GM12874 (cell line): ENCODE measurements at regions not wholly inside any gene's neighbourhood (a gene's known extent, or its start where the extent isn't known, plus 50 kb on each side); places are given as distances from the start of the nearest gene placed in this dataset.

Source experiments
- TF ChIP-seq, protein P1 (sequence below): IDR thresholded peaks from 2 replicates; pipeline ENCODE4 v1.5.1; 2011; ENCODE audit warnings: low read depth, mild to moderate bottlenecking, control low read depth, low read length, moderate library complexity; ENCODE audit not compliant: insufficient read depth

DNA sequence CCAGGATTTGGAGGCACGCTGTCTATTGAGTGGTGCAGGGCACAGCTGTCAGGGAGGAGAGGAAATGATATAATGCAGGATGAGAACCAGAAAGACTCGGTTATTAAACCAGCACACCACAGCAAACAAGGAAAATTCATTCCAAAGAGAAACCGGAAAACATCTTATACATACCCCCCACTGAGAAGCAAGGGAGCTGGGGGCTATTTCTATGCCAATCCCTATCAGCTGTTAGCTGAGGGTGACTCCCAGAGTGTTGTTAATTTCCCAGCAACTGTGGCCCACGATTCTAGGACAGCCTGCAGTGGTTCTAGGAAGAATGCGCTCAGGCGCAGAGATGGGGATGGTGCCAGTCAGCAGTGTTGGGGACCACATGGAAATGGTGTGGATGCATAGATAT, 467.3 kb downstream of the PMP22 start:
- TF ChIP-seq, protein P1, sequence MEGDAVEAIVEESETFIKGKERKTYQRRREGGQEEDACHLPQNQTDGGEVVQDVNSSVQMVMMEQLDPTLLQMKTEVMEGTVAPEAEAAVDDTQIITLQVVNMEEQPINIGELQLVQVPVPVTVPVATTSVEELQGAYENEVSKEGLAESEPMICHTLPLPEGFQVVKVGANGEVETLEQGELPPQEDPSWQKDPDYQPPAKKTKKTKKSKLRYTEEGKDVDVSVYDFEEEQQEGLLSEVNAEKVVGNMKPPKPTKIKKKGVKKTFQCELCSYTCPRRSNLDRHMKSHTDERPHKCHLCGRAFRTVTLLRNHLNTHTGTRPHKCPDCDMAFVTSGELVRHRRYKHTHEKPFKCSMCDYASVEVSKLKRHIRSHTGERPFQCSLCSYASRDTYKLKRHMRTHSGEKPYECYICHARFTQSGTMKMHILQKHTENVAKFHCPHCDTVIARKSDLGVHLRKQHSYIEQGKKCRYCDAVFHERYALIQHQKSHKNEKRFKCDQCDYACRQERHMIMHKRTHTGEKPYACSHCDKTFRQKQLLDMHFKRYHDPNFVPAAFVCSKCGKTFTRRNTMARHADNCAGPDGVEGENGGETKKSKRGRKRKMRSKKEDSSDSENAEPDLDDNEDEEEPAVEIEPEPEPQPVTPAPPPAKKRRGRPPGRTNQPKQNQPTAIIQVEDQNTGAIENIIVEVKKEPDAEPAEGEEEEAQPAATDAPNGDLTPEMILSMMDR = no peak

DNA sequence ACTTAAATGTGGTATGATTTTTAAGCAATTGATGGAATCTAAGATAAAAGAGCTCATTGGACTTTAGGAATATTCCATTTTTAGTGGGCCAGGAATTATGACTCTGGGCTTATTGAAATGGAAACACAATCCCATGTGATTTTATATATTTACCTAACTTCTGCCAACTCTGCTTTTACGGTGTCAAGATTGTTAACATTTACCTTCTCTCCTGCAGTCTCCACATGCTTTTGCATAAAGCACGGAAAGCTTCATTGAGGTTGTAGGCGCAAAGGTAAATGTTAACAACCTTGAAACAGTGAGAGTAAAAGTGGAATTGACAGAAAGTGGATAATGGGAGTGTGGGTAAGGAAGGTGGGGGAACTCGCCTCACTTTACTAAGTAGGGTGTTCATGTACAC, 468.1 kb downstream of the PMP22 start:
- TF ChIP-seq, protein P1 = no peak

DNA sequence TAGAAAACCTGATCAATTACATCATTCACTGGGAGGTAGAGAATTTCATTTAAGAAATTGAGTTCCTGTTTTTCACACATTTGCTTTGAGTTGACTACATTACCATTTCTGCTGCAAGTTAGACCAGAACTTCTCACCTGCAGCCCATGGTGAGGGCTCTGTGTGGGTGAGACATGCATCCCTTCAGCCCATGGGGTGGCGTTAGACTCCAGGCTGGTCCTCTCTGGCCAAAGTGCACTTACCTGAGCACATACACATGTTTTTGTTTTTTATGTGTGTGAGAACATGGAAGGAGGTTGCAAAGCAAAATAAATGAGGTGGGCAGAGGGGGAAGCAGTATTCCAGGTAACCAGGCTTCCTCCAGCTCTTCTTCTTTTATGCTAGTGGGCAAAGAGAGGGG, 470.2 kb downstream of the PMP22 start:
- TF ChIP-seq, protein P1 = no peak

DNA sequence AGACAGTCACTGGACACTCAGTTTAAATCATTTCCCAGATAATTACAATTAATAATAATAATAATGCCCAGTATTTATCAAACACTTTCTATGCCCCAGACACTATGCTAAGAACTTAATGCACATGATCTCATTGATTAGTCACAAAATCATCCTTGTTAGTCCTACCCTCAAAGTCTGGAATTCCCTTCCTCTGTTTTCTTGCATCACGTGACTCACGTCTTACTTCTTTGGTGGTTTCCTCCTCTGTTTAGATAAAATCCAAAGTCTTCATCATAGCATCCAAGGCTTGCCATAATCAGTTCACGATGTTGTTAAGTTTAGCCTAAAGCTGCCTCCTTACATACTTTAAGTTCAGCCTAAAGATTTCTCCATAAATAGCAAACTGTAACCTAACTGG, 471.9 kb downstream of the PMP22 start:
- TF ChIP-seq, protein P1 = no peak

DNA sequence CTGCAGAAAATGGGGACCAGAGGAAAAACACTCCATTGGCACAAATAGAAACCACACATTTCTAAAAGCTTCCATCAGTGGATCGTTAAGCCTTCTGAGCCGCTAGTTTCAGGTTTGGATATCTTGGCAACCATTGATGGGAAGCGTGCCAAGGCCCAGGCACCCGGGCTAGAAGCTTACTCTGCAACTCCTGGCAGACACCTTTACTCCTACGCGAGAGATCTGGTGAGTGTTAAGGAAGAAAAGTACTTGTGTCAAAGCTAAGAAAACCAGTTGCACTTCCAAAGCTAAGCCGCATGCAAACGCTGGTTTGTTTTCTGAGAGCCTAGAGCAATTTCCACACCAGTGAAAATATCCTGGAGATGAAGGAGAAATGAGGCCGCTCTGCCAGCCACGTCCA, 472.4 kb downstream of the PMP22 start:
- TF ChIP-seq, protein P1 = no peak

DNA sequence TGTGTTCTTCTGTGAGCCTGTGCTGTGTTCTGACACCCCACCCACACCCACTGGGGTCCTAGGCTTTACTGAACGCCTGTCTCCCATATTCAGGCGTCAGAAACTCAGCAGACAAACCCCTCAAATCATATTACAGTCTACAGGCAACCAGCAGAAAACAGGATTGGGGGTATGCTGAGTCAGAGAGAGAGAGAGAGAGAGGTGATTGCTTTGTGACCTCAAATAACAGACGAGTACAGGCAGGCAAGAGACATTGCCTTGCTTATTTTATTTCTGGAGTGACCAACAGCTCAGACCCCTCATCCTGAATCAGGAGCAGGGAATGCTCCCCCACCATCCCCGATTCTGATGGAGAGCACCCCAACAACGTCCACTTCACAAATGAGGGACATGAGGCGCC, 473.9 kb downstream of the PMP22 start:
- TF ChIP-seq, protein P1 = no peak

DNA sequence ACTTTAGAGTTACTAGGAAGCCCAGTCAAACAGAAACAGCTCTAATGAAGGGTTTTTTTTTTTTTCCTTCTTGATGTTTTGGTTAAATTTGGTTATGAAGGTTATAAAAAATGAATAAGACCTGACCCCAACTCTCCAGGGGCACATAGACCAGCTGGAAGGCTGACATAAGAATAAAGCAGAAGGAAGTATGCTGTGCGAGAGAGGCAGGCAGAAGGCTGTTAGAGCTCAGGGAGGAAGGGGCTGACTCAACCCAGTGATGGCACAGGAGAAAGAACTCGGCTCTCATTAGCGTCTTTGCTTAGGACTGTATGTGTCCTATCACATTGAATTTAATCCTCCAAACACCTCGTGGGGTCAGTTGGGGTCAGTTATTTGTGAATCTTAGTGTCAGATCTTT, 474.6 kb downstream of the PMP22 start:
- TF ChIP-seq, protein P1 = no peak

DNA sequence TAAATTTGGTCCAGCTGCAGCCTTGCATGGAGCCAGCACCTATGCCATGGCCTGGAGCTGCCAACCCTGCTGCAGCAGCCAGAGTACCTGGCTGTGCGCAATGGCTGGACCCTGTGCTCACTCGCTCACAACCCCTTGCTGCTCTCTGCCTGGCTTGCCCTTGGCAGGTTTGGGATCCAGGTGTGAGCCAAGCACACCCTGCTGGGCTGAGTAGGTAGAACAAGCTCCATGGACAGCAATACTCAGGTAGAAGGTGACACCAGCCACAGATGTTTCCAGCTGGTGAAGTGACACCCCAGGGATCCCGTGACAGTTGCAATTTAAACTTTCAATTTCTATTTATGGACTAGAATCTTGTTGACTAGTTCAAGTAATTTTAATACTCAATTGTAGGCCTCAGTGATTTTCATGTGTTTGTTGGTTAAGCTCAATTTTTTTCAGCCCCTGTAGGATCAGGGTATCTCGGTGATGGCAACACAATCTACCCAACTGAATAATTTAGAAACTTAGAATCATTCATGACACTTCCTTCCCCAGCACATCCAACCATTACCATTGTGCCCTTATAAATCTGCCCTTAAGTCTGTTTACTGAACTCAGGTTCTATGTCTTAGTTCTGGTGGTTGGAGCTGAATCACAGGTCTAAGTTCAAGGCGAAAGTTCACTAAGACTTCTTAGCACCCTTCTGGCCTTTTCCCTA, 480.0 kb downstream of the PMP22 start:
- TF ChIP-seq, protein P1 = no peak
